ENCODE measurements at regions not wholly inside any gene's neighbourhood (a gene's known extent, or its start where the extent isn't known, plus 50 kb on each side); places are given as distances from the start of the nearest gene placed in this dataset.
"Not testable (repeated sequence)": the region's sequence is repeated elsewhere in the genome, so short reads cannot be mapped to it uniquely, and the experiment has no call there.

GRCh38 chr12:131340616-131341210 is 370.2 kb upstream of the SFSWAP start:
- no peak for DNase-seq (ENCODE audit: extremely low read depth, low read depth)
- no peak for TF ChIP-seq CTCF (IDR thresholded peaks at IDR 0.05; ENCODE audit: low read depth, low read length)

GRCh38 chr12:131341608-131342007 is 369.3 kb upstream of the SFSWAP start:
- DNase-seq (ENCODE audit: extremely low read depth, low read depth), result not testable (repeated sequence)

GRCh38 chr12:131343436-131343835 is 367.5 kb upstream of the SFSWAP start:
- DNase-seq (ENCODE audit: extremely low read depth, low read depth), result not testable (repeated sequence)

GRCh38 chr12:131344715-131345520 is 366.0 kb upstream of the SFSWAP start:
- DNase-seq (ENCODE audit: extremely low read depth, low read depth), result not testable (repeated sequence)

- TF ChIP-seq CTCF (IDR thresholded peaks at IDR 0.05; ENCODE audit: low read depth, low read length), result no peak
- no peak for DNase-seq (ENCODE audit: extremely low read depth, low read depth)
These were observed 365.1 kb upstream of the SFSWAP start for GRCh38 chr12:131345521-131346436.

GRCh38 chr12:131346555-131347344 is 364.1 kb upstream of the SFSWAP start:
- TF ChIP-seq CTCF (IDR thresholded peaks at IDR 0.05; ENCODE audit: low read depth, low read length), result no peak
- DNase-seq (ENCODE audit: extremely low read depth, low read depth), result no peak

GRCh38 chr12:131347345-131347714 is 363.6 kb upstream of the SFSWAP start:
- DNase-seq (ENCODE audit: extremely low read depth, low read depth), result no peak
- no peak for TF ChIP-seq CTCF (IDR thresholded peaks at IDR 0.05; ENCODE audit: low read depth, low read length)

GRCh38 chr12:131347732-131348131 is 363.2 kb upstream of the SFSWAP start:
- no peak for TF ChIP-seq CTCF (IDR thresholded peaks at IDR 0.05; ENCODE audit: low read depth, low read length)
- DNase-seq (ENCODE audit: extremely low read depth, low read depth), result no peak
